ENCODE measurements at regions not wholly inside any gene's neighbourhood (a gene's known extent, or its start where the extent isn't known, plus 50 kb on each side); places are given as distances from the start of the nearest gene placed in this dataset.
"Not testable (repeated sequence)": the region's sequence is repeated elsewhere in the genome, so short reads cannot be mapped to it uniquely, and the experiment has no call there.

GRCh38 chr16:10297341-10298006, 88.4 kb upstream of the ATF7IP2 start:
- H3K4me3 ChIP-seq (ENCODE audit: low read depth, low read length) = no peak overlapping the region
- no peak for TF ChIP-seq CTCF (conservative IDR thresholded peaks at IDR 0.05; ENCODE audit: low read depth, low read length)
- DNase-seq (ENCODE audit: low read depth) = no peak

GRCh38 chr16:10300905-10301304, 85.0 kb upstream of the ATF7IP2 start:
- DNase-seq (ENCODE audit: low read depth) = no peak
- H3K4me3 ChIP-seq (ENCODE audit: low read depth, low read length) = no peak overlapping the region
- TF ChIP-seq CTCF (conservative IDR thresholded peaks at IDR 0.05; ENCODE audit: low read depth, low read length) = no peak

- DNase-seq (ENCODE audit: low read depth); H3K4me3 ChIP-seq (ENCODE audit: low read depth, low read length): not testable (repeated sequence)
Measured at GRCh38 chr16:10301547-10301946, 84.3 kb upstream of the ATF7IP2 start.

GRCh38 chr16:10305912-10306311, 79.9 kb upstream of the ATF7IP2 start:
- no peak for TF ChIP-seq CTCF (conservative IDR thresholded peaks at IDR 0.05; ENCODE audit: low read depth, low read length)
- DNase-seq (ENCODE audit: low read depth) = no peak
- H3K4me3 ChIP-seq (ENCODE audit: low read depth, low read length) = no peak overlapping the region

- TF ChIP-seq CTCF (conservative IDR thresholded peaks at IDR 0.05; ENCODE audit: low read depth, low read length) = no peak
- no peak for DNase-seq (ENCODE audit: low read depth)
- H3K4me3 ChIP-seq (ENCODE audit: low read depth, low read length) = no peak overlapping the region
Measured at GRCh38 chr16:10308305-10309193, 77.3 kb upstream of the ATF7IP2 start.

- no peak for DNase-seq (ENCODE audit: low read depth)
- TF ChIP-seq CTCF (conservative IDR thresholded peaks at IDR 0.05; ENCODE audit: low read depth, low read length) = no peak
- H3K4me3 ChIP-seq (ENCODE audit: low read depth, low read length) = no peak overlapping the region
Measured at GRCh38 chr16:10309271-10309932, 76.5 kb upstream of the ATF7IP2 start.

GRCh38 chr16:10312008-10312407, 73.9 kb upstream of the ATF7IP2 start:
- no peak for TF ChIP-seq CTCF (conservative IDR thresholded peaks at IDR 0.05; ENCODE audit: low read depth, low read length)
- DNase-seq (ENCODE audit: low read depth) = no peak
- no peak overlapping the region for H3K4me3 ChIP-seq (ENCODE audit: low read depth, low read length)

Measured in choroid plexus epithelial cell (primary cell).